DOHH2 (cell line): ENCODE measurements at regions not wholly inside any gene's neighbourhood (a gene's known extent, or its start where the extent isn't known, plus 50 kb on each side); places are given as distances from the start of the nearest gene placed in this dataset.

ENCODE experiments used
- CTCF ChIP-seq: fragments of 200-600 bp; sonication (generic); IDR thresholded peaks from one replicate; pipeline ENCODE4 v1.5.1; 2014; ENCODE audit warnings: antibody characterized with exemption, mild to moderate bottlenecking, low read depth, low read length; ENCODE audit not compliant: poor library complexity, severe bottlenecking
- EZH2phosphoT487 ChIP-seq: fragments of 200-600 bp; sonication (generic); IDR thresholded peaks from 2 replicates; pipeline ENCODE4 v1.6.1; 2017; ENCODE audit warnings: borderline replicate concordance, mild to moderate bottlenecking, antibody characterized with exemption, low read length, moderate library complexity, mixed read lengths

- TF ChIP-seq CTCF (no peak), EZH2phosphoT487 (no peak)
Observed at GRCh38 chr17:79335456-79335855, 260.8 kb downstream of the ENGASE start.
